IMR-90 (cell line): ENCODE measurements at regions not wholly inside any gene's neighbourhood (a gene's known extent, or its start where the extent isn't known, plus 50 kb on each side); places are given as distances from the start of the nearest gene placed in this dataset.

ENCODE experiments used
- ATAC-seq: fragments of 200-7000 bp; cut with Tn5 transposase; 2 replicates; pipeline ENCODE4 v1.9.1; 2020; ENCODE audit warnings: low read depth, mild to moderate bottlenecking, moderate library complexity
- BruUV-seq: library from RNA; stranded (reverse); fragments of 400-500 nt; replicated peaks from 2 replicates; lab custom pipeline; 2021; lab: Mats Ljungman, UMichigan
- CTCF ChIA-PET: fragments of 300-600 bp; formaldehyde crosslinking; extraction: SDS; loops from one replicate; lab custom pipeline; 2021; ENCODE audit warnings: antibody characterized with exemption; lab: Yijun Ruan, JAX
- POLR2A ChIA-PET: fragments of 300-600 bp; sonication (Branson Sonifier 250); formaldehyde crosslinking; loops from one replicate; lab custom pipeline; 2022; ENCODE audit warnings: antibody characterized with exemption; ENCODE audit not compliant: unreplicated experiment; lab: Charles Lee
- DNase-seq: peaks from one replicate; pipeline ENCODE4 v3.0.0; 2013
- H2AFZ ChIP-seq: replicated peaks from 2 replicates; pipeline ENCODE3; 2013; ENCODE audit warnings: low read length, mild to moderate bottlenecking; ENCODE audit not compliant: poor library complexity
- H2AK5ac ChIP-seq: 2 replicates; pipeline ENCODE4 v1.6.1; 2013; ENCODE audit warnings: low read depth, low read length, inconsistent platforms
- H2AK9ac ChIP-seq: replicated peaks from 2 replicates; pipeline ENCODE3; 2013; ENCODE audit warnings: mild to moderate bottlenecking, low read depth, low read length, moderate library complexity; ENCODE audit not compliant: poor library complexity
- H2BK120ac ChIP-seq: 2 replicates; pipeline ENCODE4 v1.6.1; 2013; ENCODE audit warnings: low read depth, low read length, inconsistent platforms
- H2BK15ac ChIP-seq: 3 replicates; pipeline ENCODE4 v1.6.1; 2013; ENCODE audit warnings: low read depth, low read length, inconsistent platforms
- H2BK20ac ChIP-seq: 2 replicates; pipeline ENCODE4 v1.6.1; 2013; ENCODE audit warnings: low read depth, mild to moderate bottlenecking, inconsistent platforms, low read length, moderate library complexity
- H2BK5ac ChIP-seq: 2 replicates; pipeline ENCODE4 v1.6.1; 2013; ENCODE audit warnings: mild to moderate bottlenecking, low read depth, low read length, inconsistent platforms; ENCODE audit not compliant: poor library complexity, severe bottlenecking
- H3K14ac ChIP-seq: replicated peaks from 2 replicates; pipeline ENCODE4 v1.6.1; 2013; ENCODE audit warnings: low read depth, low read length, inconsistent platforms
- H3K18ac ChIP-seq: 2 replicates; pipeline ENCODE4 v1.6.1; 2013; ENCODE audit warnings: low read depth, low read length, control low read depth
- H3K23ac ChIP-seq: 2 replicates; pipeline ENCODE4 v1.6.1; 2013; ENCODE audit warnings: low read depth, low read length, inconsistent platforms
- H3K27ac ChIP-seq: 2 replicates; pipeline ENCODE4 v1.5.1; 2013; ENCODE audit warnings: mild to moderate bottlenecking, control low read depth, low read length; ENCODE audit not compliant: insufficient read depth
- H3K27me3 ChIP-seq: 2 replicates; pipeline ENCODE4 v1.6.1; 2013; ENCODE audit warnings: low read length; ENCODE audit not compliant: control insufficient read depth, insufficient read depth
- H3K36me3 ChIP-seq: 2 replicates; pipeline ENCODE4 v1.6.1; 2013; ENCODE audit warnings: low read length, mixed read lengths; ENCODE audit not compliant: control insufficient read depth, insufficient read depth
- H3K4ac ChIP-seq: 2 replicates; pipeline ENCODE4 v1.6.1; 2013; ENCODE audit warnings: low read depth, low read length, inconsistent platforms
- H3K4me1 ChIP-seq: 2 replicates; pipeline ENCODE4 v1.6.1; 2013; ENCODE audit warnings: low read length, mixed read lengths; ENCODE audit not compliant: control insufficient read depth, insufficient read depth
- H3K4me2 ChIP-seq: 2 replicates; pipeline ENCODE4 v1.6.1; 2013; ENCODE audit warnings: low read depth, mild to moderate bottlenecking, control low read depth, low read length, moderate library complexity
- H3K4me3 ChIP-seq: 2 replicates; pipeline ENCODE4 v1.5.1; 2013; ENCODE audit warnings: low read depth, mild to moderate bottlenecking, control low read depth, low read length, moderate library complexity; ENCODE audit not compliant: insufficient read depth
- H3K56ac ChIP-seq: 2 replicates; pipeline ENCODE4 v1.6.1; 2013; ENCODE audit warnings: low read length, inconsistent platforms; ENCODE audit not compliant: insufficient read depth; ENCODE audit errors: extremely low read depth
- H3K79me1 ChIP-seq, 2 experiments: 2 replicates each; pipeline ENCODE4 v1.6.1; 2013; ENCODE audit warnings: low read length in 2 of 2, inconsistent platforms in 1 of 2, low read depth in 1 of 2
- H3K9ac ChIP-seq: 2 replicates; pipeline ENCODE4 v1.6.1; 2013; ENCODE audit warnings: low read depth, low read length, control low read depth
- H3K9me1 ChIP-seq: 2 replicates; pipeline ENCODE4 v1.6.1; 2013; ENCODE audit warnings: low read length, inconsistent platforms; ENCODE audit not compliant: insufficient read depth
- H3K9me3 ChIP-seq: 2 replicates; pipeline ENCODE4 v1.6.1; 2013; ENCODE audit warnings: low read length; ENCODE audit not compliant: control insufficient read depth, insufficient read depth
- H4K20me1 ChIP-seq: 2 replicates; pipeline ENCODE4 v1.6.1; 2013; ENCODE audit warnings: low read length, inconsistent platforms; ENCODE audit not compliant: insufficient read depth
- H4K5ac ChIP-seq: 2 replicates; pipeline ENCODE4 v1.6.1; 2013; ENCODE audit warnings: mild to moderate bottlenecking, low read depth, low read length, control low read depth
- H4K8ac ChIP-seq, 2 experiments: 2 replicates each; pipeline ENCODE4 v1.6.1; 2013; ENCODE audit warnings: low read depth in 2 of 2, low read length in 2 of 2, control low read depth in 1 of 2, inconsistent platforms in 1 of 2
- H4K91ac ChIP-seq: 2 replicates; pipeline ENCODE4 v1.6.1; 2013; ENCODE audit warnings: low read depth, low read length, inconsistent platforms; ENCODE audit not compliant: insufficient read depth
- CHD1 ChIP-seq: IDR thresholded peaks from 2 replicates; pipeline ENCODE4 v1.6.1; 2012; ENCODE audit warnings: low read depth, low read length, improper control_type of control experiment
- CTCF ChIP-seq: conservative IDR thresholded peaks from 2 replicates; pipeline ENCODE4 v1.5.1; 2012; ENCODE audit warnings: mild to moderate bottlenecking, low read depth, low read length, improper control_type of control experiment
- ELK1 ChIP-seq: fragments of 150-350 bp; IDR thresholded peaks from 2 replicates; pipeline ENCODE4 v1.6.1; 2016; ENCODE audit warnings: low read depth, mild to moderate bottlenecking, low read length, moderate library complexity, borderline replicate concordance
- FOS ChIP-seq: fragments of 150-350 bp; IDR thresholded peaks from 2 replicates; pipeline ENCODE4 v1.6.1; 2016; ENCODE audit warnings: low read depth, low read length
- MAFK ChIP-seq: IDR thresholded peaks from 2 replicates; pipeline ENCODE4 v1.6.1; 2012; ENCODE audit warnings: low read depth, low read length, improper control_type of control experiment
- MAZ ChIP-seq: IDR thresholded peaks from 2 replicates; pipeline ENCODE4 v1.6.1; 2012; ENCODE audit warnings: low read depth, mild to moderate bottlenecking, low read length, improper control_type of control experiment, moderate library complexity, borderline replicate concordance
- MXI1 ChIP-seq: IDR thresholded peaks from 2 replicates; pipeline ENCODE4 v1.6.1; 2012; ENCODE audit warnings: low read depth, mild to moderate bottlenecking, low read length, moderate library complexity, borderline replicate concordance
- NFE2L2 ChIP-seq: fragments of 150-350 bp; IDR thresholded peaks from 2 replicates; pipeline ENCODE4 v1.6.1; 2016; ENCODE audit warnings: low read depth, mild to moderate bottlenecking, low read length
- RAD21 ChIP-seq: IDR thresholded peaks from 2 replicates; pipeline ENCODE4 v1.6.1; 2012; ENCODE audit warnings: low read length, improper control_type of control experiment
- RFX5 ChIP-seq: IDR thresholded peaks from 2 replicates; pipeline ENCODE4 v1.8.0; 2012; ENCODE audit warnings: low read depth, mild to moderate bottlenecking, low read length, moderate library complexity
- USF2 ChIP-seq: fragments of 150-350 bp; IDR thresholded peaks from 2 replicates; pipeline ENCODE4 v1.6.1; 2017; ENCODE audit warnings: mild to moderate bottlenecking, antibody characterized with exemption, low read length, low read depth
- dilution Hi-C: fragments of 300-500 bp; cut with HindIII; formaldehyde crosslinking; loops from one replicate; pipeline ENCODE4 v1.14.3; 2018; ENCODE audit warnings: low sequenced_read_pairs; ENCODE audit not compliant: unreplicated experiment
- in situ Hi-C: fragments of 300-500 bp; cut with MboI; formaldehyde crosslinking; loops from 3 replicates; pipeline ENCODE4 v1.14.3; 2019; ENCODE audit warnings: low sequenced_read_pairs, inconsistent platforms, mixed read lengths
- intact Hi-C: fragments of 100-400 bp; cut with micrococcal nuclease; formaldehyde crosslinking; loops from 2 replicates; pipeline ENCODE4 v1.10.0; 2022

- H3K4ac ChIP-seq: no peak overlapping the region
- no peaks in the 10 kb centered on the region for H3K9me1 ChIP-seq
- dilution Hi-C loops: no loop called here
- in situ Hi-C loops: no loop called here
- intact Hi-C loops: no loop called here
- H3K18ac ChIP-seq: no peak overlapping the region
- no peak overlapping the region for H3K23ac ChIP-seq
- H4K20me1 ChIP-seq: no peaks in the 10 kb centered on the region
- H2AFZ ChIP-seq: no peak overlapping the region
- no peak for ATAC-seq
- ChIA-PET CTCF (no interaction called here), POLR2A (no interaction called here)
- H2BK20ac ChIP-seq: no peak overlapping the region
- no peak for DNase-seq
- H3K14ac ChIP-seq: no peak overlapping the region
- TF ChIP-seq CHD1 (no peak), ELK1 (no peak), CTCF (no peak), NFE2L2 (no peak), MXI1 (no peak), RAD21 (no peak), USF2 (no peak), RFX5 (no peak), MAZ (no peak), FOS (no peak), MAFK (no peak)
- no peak overlapping the region for H3K4me3 ChIP-seq
- no peak overlapping the region for H2AK5ac ChIP-seq
- no peak overlapping the region for H2BK15ac ChIP-seq
- H3K79me1 ChIP-seq: no peaks in the 10 kb centered on the region
- no peak overlapping the region for H3K56ac ChIP-seq
- H3K4me1 ChIP-seq: no peaks in the 10 kb centered on the region
- no peaks in the 10 kb centered on the region for H3K27me3 ChIP-seq
- H3K36me3 ChIP-seq: no peaks in the 10 kb centered on the region
- no peak overlapping the region for H2BK120ac ChIP-seq
- no peak overlapping the region for H3K27ac ChIP-seq
- peaks cover 11% of the 10 kb centered on the region for H3K9me3 ChIP-seq
- no peak overlapping the region for H2AK9ac ChIP-seq
- no peak overlapping the region for H2BK5ac ChIP-seq
- H4K8ac ChIP-seq: no peak overlapping the region
- no peak overlapping the region for H4K91ac ChIP-seq
- H4K5ac ChIP-seq: no peak overlapping the region
- H3K9ac ChIP-seq: no peak overlapping the region
- no TSS peak for BruUV-seq
- H3K4me2 ChIP-seq: no peak overlapping the region
Measured at GRCh38 chr6:50989123-50989522, 170.5 kb downstream of the TFAP2B start.
